SU-DHL-6 (cell line): ENCODE measurements at regions not wholly inside any gene's neighbourhood (a gene's known extent, or its start where the extent isn't known, plus 50 kb on each side); places are given as distances from the start of the nearest gene placed in this dataset.
"Not testable (repeated sequence)": the region's sequence is repeated elsewhere in the genome, so short reads cannot be mapped to it uniquely, and the experiment has no call there.

Experiments
- H2AFZ ChIP-seq: fragments of 200-600 bp; sonication (generic); 2 replicates; pipeline ENCODE4 v1.6.1; 2014; ENCODE audit warnings: low read depth, mild to moderate bottlenecking, moderate library complexity, mixed read lengths, antibody characterized with exemption, low read length; ENCODE audit not compliant: severe bottlenecking
- H3F3A ChIP-seq: fragments of 200-600 bp; shearing (Covaris generic); 2 replicates; pipeline ENCODE4 v1.6.0; 2016; ENCODE audit warnings: antibody characterized with exemption, mild to moderate bottlenecking; ENCODE audit not compliant: insufficient read depth
- H3K27ac ChIP-seq: fragments of 200-600 bp; sonication (generic); 2 replicates; pipeline ENCODE4 v1.5.1; 2016; ENCODE audit warnings: low read depth, mild to moderate bottlenecking, low read length, moderate library complexity, mixed read lengths
- H3K27me3 ChIP-seq: fragments of 200-600 bp; sonication (generic), shearing (Covaris generic); 2 replicates; pipeline ENCODE4 v1.6.0; 2014; ENCODE audit warnings: mild to moderate bottlenecking, low read length
- H3K36me3 ChIP-seq: fragments of 200-600 bp; sonication (generic); 2 replicates; pipeline ENCODE4 v1.6.1; 2014; ENCODE audit warnings: mild to moderate bottlenecking, low read length, mixed read lengths
- H3K4me2 ChIP-seq: fragments of 300-600, 200-600 bp; shearing (Covaris generic), sonication (generic); 2 replicates; pipeline ENCODE4 v1.6.0; 2014; ENCODE audit warnings: low read length, low read depth, mild to moderate bottlenecking; ENCODE audit not compliant: poor library complexity, severe bottlenecking
- H3K4me3 ChIP-seq: fragments of 200-600 bp; sonication (generic); 2 replicates; pipeline ENCODE4 v1.5.1; 2014; ENCODE audit warnings: antibody characterized with exemption, low read length, mild to moderate bottlenecking, mixed read lengths; ENCODE audit not compliant: insufficient read depth, poor library complexity, severe bottlenecking
- H3K79me2 ChIP-seq: fragments of 200-600 bp; sonication (generic); 2 replicates; pipeline ENCODE4 v1.6.1; 2014; ENCODE audit warnings: mild to moderate bottlenecking, low read length, moderate library complexity; ENCODE audit not compliant: insufficient read depth
- H3K9ac ChIP-seq: fragments of 200-600 bp; sonication (generic); 2 replicates; pipeline ENCODE4 v1.7.0; 2014; ENCODE audit warnings: mild to moderate bottlenecking, low read length
- H3K9me2 ChIP-seq: fragments of 200-600 bp; sonication (generic); replicated peaks from 2 replicates; pipeline ENCODE4 v1.6.1; 2014; ENCODE audit warnings: low read length; ENCODE audit not compliant: insufficient read depth
- H3K9me3 ChIP-seq: fragments of 200-600 bp; sonication (generic); 2 replicates; pipeline ENCODE4 v1.6.1; 2014; ENCODE audit warnings: low read length, mixed read lengths; ENCODE audit not compliant: insufficient read depth
- H4K20me1 ChIP-seq: fragments of 200-600 bp; sonication (generic); 2 replicates; pipeline ENCODE4 v1.6.1; 2014; ENCODE audit warnings: low read depth, mild to moderate bottlenecking, antibody characterized with exemption, low read length, moderate library complexity, mixed read lengths
- EZH2phosphoT487 ChIP-seq: fragments of 200-600 bp; sonication (generic), shearing (Covaris generic); conservative IDR thresholded peaks from 2 replicates; pipeline ENCODE4 v1.6.1; 2018; ENCODE audit warnings: mild to moderate bottlenecking, antibody characterized with exemption, low read length, moderate library complexity, mixed read lengths
- TF ChIP-seq, protein P1 (sequence below): fragments of 200-600 bp; sonication (generic); IDR thresholded peaks from one replicate; pipeline ENCODE4 v1.5.1; 2017; ENCODE audit warnings: antibody characterized with exemption, mild to moderate bottlenecking, low read length, moderate library complexity; ENCODE audit not compliant: insufficient read depth, poor library complexity, severe bottlenecking

DNA sequence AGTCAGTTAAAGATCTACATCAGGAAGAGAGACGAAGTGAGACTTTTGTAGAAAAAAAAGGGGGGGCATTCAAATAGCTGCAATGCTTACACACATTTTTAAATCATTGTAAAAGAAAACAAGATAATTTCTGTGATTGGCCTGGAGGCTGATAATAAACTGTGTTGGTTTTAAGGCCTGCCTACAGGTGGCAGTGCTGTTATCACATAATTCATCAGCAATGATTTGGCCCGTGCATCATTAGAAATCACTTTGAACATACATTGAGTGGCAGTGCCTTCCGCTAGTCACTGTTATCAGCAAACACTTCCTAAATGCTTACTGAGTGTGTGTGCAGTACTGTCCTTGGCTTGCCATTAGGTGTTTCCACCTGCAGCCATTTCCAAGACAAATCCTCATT is 831.9 kb downstream of the TRIML1 start:
- no peaks in the 10 kb centered on the region for H3K27me3 ChIP-seq
- no peak overlapping the region for H3K9ac ChIP-seq
- no peaks in the 10 kb centered on the region for H3K79me2 ChIP-seq
- H3K4me3 ChIP-seq: no peak overlapping the region
- H2AFZ ChIP-seq: no peak overlapping the region
- no peak overlapping the region for H3K4me2 ChIP-seq
- no peaks in the 10 kb centered on the region for H3K36me3 ChIP-seq
- no peak overlapping the region for H3K27ac ChIP-seq
- H3F3A ChIP-seq: peaks cover 1% of the 10 kb centered on the region; the same call in 1 of the 2 replicates
- TF ChIP-seq, protein P1, sequence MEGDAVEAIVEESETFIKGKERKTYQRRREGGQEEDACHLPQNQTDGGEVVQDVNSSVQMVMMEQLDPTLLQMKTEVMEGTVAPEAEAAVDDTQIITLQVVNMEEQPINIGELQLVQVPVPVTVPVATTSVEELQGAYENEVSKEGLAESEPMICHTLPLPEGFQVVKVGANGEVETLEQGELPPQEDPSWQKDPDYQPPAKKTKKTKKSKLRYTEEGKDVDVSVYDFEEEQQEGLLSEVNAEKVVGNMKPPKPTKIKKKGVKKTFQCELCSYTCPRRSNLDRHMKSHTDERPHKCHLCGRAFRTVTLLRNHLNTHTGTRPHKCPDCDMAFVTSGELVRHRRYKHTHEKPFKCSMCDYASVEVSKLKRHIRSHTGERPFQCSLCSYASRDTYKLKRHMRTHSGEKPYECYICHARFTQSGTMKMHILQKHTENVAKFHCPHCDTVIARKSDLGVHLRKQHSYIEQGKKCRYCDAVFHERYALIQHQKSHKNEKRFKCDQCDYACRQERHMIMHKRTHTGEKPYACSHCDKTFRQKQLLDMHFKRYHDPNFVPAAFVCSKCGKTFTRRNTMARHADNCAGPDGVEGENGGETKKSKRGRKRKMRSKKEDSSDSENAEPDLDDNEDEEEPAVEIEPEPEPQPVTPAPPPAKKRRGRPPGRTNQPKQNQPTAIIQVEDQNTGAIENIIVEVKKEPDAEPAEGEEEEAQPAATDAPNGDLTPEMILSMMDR: peak; percentile 15
- no peak for TF ChIP-seq EZH2phosphoT487
- no peaks in the 10 kb centered on the region for H3K9me3 ChIP-seq
- H4K20me1 ChIP-seq: no peaks in the 10 kb centered on the region
- no peaks in the 10 kb centered on the region for H3K9me2 ChIP-seq

DNA sequence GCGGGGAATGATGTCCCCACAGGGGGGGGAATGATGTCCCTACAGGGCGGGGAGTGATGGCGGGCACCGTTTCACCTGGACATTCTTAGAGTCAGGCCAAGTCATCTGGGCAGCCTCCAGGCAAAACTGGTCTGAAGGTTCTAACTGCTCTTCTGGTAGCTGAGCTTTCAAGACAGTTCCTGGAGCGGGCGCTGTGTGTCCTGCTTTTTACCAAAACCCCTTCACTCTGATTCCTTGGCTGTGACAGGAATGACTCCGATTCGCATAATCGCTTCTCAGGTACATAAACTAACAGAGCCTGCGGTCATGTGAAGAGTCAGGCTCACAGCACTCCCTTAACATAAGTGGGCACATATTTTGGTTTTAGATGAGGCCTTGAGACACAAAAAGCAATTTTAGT is 836.0 kb downstream of the TRIML1 start:
- Histone ChIP-seq H3F3A (peaks cover 12% of the 10 kb centered on the region; the same call in 1 of the 2 replicates), H4K20me1 (no peaks in the 10 kb centered on the region), H3K9me3 (no peaks in the 10 kb centered on the region), H3K4me3 (no peak overlapping the region), H3K4me2 (no peak overlapping the region), H3K36me3 (no peaks in the 10 kb centered on the region), H3K9ac (no peak overlapping the region), H2AFZ (no peak overlapping the region), H3K79me2 (no peaks in the 10 kb centered on the region), H3K9me2 (no peaks in the 10 kb centered on the region), H3K27me3 (no peaks in the 10 kb centered on the region), H3K27ac (no peak overlapping the region)
- TF ChIP-seq, protein P1: no peak
- no peak for TF ChIP-seq EZH2phosphoT487

- H3K9me2 ChIP-seq: no peaks in the 10 kb centered on the region
- peak overlapping the region; percentile 36 for H3K4me2 ChIP-seq
- peaks cover 16% of the 10 kb centered on the region; the same call in 1 of the 2 replicates for H3F3A ChIP-seq
- H2AFZ ChIP-seq: no peak overlapping the region
- TF ChIP-seq, protein P1: no peak
- TF ChIP-seq EZH2phosphoT487: no peak
- H3K79me2 ChIP-seq: no peaks in the 10 kb centered on the region
- peak overlapping the region; percentile 77 for H3K27ac ChIP-seq
- H3K4me3 ChIP-seq: no peak overlapping the region
- H3K9ac ChIP-seq: no peak overlapping the region
- no peaks in the 10 kb centered on the region for H3K9me3 ChIP-seq
- no peaks in the 10 kb centered on the region for H3K36me3 ChIP-seq
- no peaks in the 10 kb centered on the region for H4K20me1 ChIP-seq
- no peaks in the 10 kb centered on the region for H3K27me3 ChIP-seq
Measured at GRCh38 chr4:188976644-188977115, 837.4 kb downstream of the TRIML1 start.

DNA sequence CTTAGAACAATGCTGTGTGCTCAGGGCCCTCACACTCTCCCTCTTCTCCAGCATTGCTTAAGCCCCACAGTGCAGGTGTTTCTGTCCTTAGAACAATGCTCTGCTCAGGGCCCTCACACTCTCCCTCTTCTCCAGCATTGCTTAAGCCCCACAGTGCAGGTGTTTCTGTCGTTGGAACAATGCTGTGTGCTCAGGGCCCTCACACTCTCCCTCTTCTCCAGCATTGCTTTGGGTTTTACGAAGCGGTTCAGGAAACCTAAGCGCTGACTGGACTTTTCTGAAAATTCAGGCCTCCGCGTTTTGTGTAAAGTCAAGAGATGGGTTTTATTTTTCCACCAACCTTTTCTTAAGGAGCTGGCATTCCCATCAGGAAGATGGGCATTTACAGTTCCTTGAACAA is 838.0 kb downstream of the TRIML1 start:
- H3K9ac ChIP-seq, H3K4me3 ChIP-seq, H3K79me2 ChIP-seq, H3K9me3 ChIP-seq, H2AFZ ChIP-seq, H4K20me1 ChIP-seq, H3K4me2 ChIP-seq, H3K36me3 ChIP-seq, H3K27me3 ChIP-seq, H3K9me2 ChIP-seq: not testable (repeated sequence)
- H3F3A ChIP-seq: peaks cover 16% of the 10 kb centered on the region; the same call in 1 of the 2 replicates
- H3K27ac ChIP-seq: peak overlapping the region; percentile 64
